ENCODE measurements at regions not wholly inside any gene's neighbourhood (a gene's known extent, or its start where the extent isn't known, plus 50 kb on each side); places are given as distances from the start of the nearest gene placed in this dataset.

GRCh38 chr4:141570290-141570689 lies 66.1 kb upstream of the IL15 start:
- TF ChIP-seq, protein P1, sequence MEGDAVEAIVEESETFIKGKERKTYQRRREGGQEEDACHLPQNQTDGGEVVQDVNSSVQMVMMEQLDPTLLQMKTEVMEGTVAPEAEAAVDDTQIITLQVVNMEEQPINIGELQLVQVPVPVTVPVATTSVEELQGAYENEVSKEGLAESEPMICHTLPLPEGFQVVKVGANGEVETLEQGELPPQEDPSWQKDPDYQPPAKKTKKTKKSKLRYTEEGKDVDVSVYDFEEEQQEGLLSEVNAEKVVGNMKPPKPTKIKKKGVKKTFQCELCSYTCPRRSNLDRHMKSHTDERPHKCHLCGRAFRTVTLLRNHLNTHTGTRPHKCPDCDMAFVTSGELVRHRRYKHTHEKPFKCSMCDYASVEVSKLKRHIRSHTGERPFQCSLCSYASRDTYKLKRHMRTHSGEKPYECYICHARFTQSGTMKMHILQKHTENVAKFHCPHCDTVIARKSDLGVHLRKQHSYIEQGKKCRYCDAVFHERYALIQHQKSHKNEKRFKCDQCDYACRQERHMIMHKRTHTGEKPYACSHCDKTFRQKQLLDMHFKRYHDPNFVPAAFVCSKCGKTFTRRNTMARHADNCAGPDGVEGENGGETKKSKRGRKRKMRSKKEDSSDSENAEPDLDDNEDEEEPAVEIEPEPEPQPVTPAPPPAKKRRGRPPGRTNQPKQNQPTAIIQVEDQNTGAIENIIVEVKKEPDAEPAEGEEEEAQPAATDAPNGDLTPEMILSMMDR (IDR thresholded peaks at IDR 0.05): no peak
- TF ChIP-seq POLR2A (IDR thresholded peaks at IDR 0.05): no peak
- no peak for TF ChIP-seq EP300 (IDR thresholded peaks at IDR 0.05)

Measured in tibial nerve (tissue), 4 donors.